Activated naive CD8-positive, alpha-beta T cell treated with anti-CD3 and anti-CD28 coated beads, Interleukin-2, amount 10 ng/mL, durations not matched to agents 7 days and 5 days (primary cell): ENCODE measurements at regions not wholly inside any gene's neighbourhood (a gene's known extent, or its start where the extent isn't known, plus 50 kb on each side); places are given as distances from the start of the nearest gene placed in this dataset.

Experiments
- ATAC-seq: fragments of 150-1000 bp; cut with Tn5 transposase; one replicate; pipeline ENCODE4 v1.10.0; 2021; ENCODE audit warnings: low read depth, moderate library complexity
- POLR2A ChIA-PET: fragments of 350-600 bp; sonication (Branson Sonifier 250); formaldehyde crosslinking; loops from one replicate; lab custom pipeline; 2021; ENCODE audit warnings: antibody characterized with exemption; lab: Charles Lee
- DNase-seq: peaks from one replicate; pipeline ENCODE4 v3.0.0; 2021
- H3K27ac Mint-ChIP-seq: one replicate; pipeline ENCODE4 v1.8.0; 2022; ENCODE audit warnings: mild to moderate bottlenecking, mixed read lengths
- H3K27me3 Mint-ChIP-seq: one replicate; pipeline ENCODE4 v1.8.0; 2022; ENCODE audit warnings: mild to moderate bottlenecking, moderate library complexity, mixed read lengths
- H3K36me3 Mint-ChIP-seq: one replicate; pipeline ENCODE4 v1.8.0; 2021; ENCODE audit warnings: mild to moderate bottlenecking, mixed read lengths
- H3K4me1 Mint-ChIP-seq: one replicate; pipeline ENCODE4 v1.8.0; 2021; ENCODE audit warnings: mixed read lengths
- H3K4me3 Mint-ChIP-seq: one replicate; pipeline ENCODE4 v1.8.0; 2022; ENCODE audit warnings: mild to moderate bottlenecking, moderate library complexity, mixed read lengths
- H3K9me3 Mint-ChIP-seq: one replicate; pipeline ENCODE4 v1.8.0; 2021; ENCODE audit warnings: mixed read lengths

GRCh38 chr22:26996154-26996553 lies 338.8 kb downstream of the MIAT start:
- POLR2A ChIA-PET: no interaction called here

GRCh38 chr22:26998129-26998528 lies 340.7 kb downstream of the MIAT start:
- peaks cover 2% of the 10 kb centered on the region for H3K9me3 Mint-ChIP-seq
- peaks cover 4% of the 10 kb centered on the region for H3K27me3 Mint-ChIP-seq
- ATAC-seq (no peak), DNase-seq (no peak)
- no peaks in the 10 kb centered on the region for H3K4me1 Mint-ChIP-seq
- no peak overlapping the region for H3K27ac Mint-ChIP-seq
- POLR2A ChIA-PET: no interaction called here
- H3K36me3 Mint-ChIP-seq: no peaks in the 10 kb centered on the region
- H3K4me3 Mint-ChIP-seq: no peak overlapping the region

More at GRCh38 chr22:26996154-26996553, 338.8 kb downstream of the MIAT start:
- H3K27ac Mint-ChIP-seq: no peak overlapping the region
- no peak overlapping the region for H3K4me3 Mint-ChIP-seq
- ATAC-seq: no peak
- peaks cover 2% of the 10 kb centered on the region for H3K9me3 Mint-ChIP-seq
- no peaks in the 10 kb centered on the region for H3K36me3 Mint-ChIP-seq
- H3K27me3 Mint-ChIP-seq: peaks cover 4% of the 10 kb centered on the region
- DNase-seq: no peak
- no peaks in the 10 kb centered on the region for H3K4me1 Mint-ChIP-seq

- peaks cover 4% of the 10 kb centered on the region for H3K27me3 Mint-ChIP-seq
- no peak overlapping the region for H3K27ac Mint-ChIP-seq
- peaks cover 2% of the 10 kb centered on the region for H3K9me3 Mint-ChIP-seq
- no peak overlapping the region for H3K4me3 Mint-ChIP-seq
- POLR2A ChIA-PET: no interaction called here
- ATAC-seq (no peak), DNase-seq (no peak)
- H3K36me3 Mint-ChIP-seq: no peaks in the 10 kb centered on the region
- no peaks in the 10 kb centered on the region for H3K4me1 Mint-ChIP-seq
Measured at GRCh38 chr22:26998716-26999115, 341.3 kb downstream of the MIAT start.

- H3K4me1 Mint-ChIP-seq: no peaks in the 10 kb centered on the region
- POLR2A ChIA-PET: no interaction called here
- ATAC-seq (no peak), DNase-seq (no peak)
- H3K27ac Mint-ChIP-seq: no peak overlapping the region
- H3K4me3 Mint-ChIP-seq: no peak overlapping the region
- peaks cover 3% of the 10 kb centered on the region for H3K27me3 Mint-ChIP-seq
- no peaks in the 10 kb centered on the region for H3K9me3 Mint-ChIP-seq
- H3K36me3 Mint-ChIP-seq: no peaks in the 10 kb centered on the region
Measured at GRCh38 chr22:27003297-27003696, 345.9 kb downstream of the MIAT start.

GRCh38 chr22:27004434-27004833 lies 347.0 kb downstream of the MIAT start:
- Mint-ChIP-seq H3K4me3 (no peak overlapping the region), H3K27me3 (peaks cover 3% of the 10 kb centered on the region), H3K36me3 (no peaks in the 10 kb centered on the region), H3K4me1 (no peaks in the 10 kb centered on the region), H3K9me3 (no peaks in the 10 kb centered on the region), H3K27ac (no peak overlapping the region)
- ATAC-seq (no peak), DNase-seq (no peak)
- POLR2A ChIA-PET: no interaction called here

GRCh38 chr22:27008454-27008853 lies 351.1 kb downstream of the MIAT start:
- Mint-ChIP-seq H3K4me1 (no peaks in the 10 kb centered on the region), H3K9me3 (no peaks in the 10 kb centered on the region), H3K36me3 (no peaks in the 10 kb centered on the region), H3K27ac (no peak overlapping the region), H3K27me3 (peaks cover 3% of the 10 kb centered on the region), H3K4me3 (no peak overlapping the region)
- POLR2A ChIA-PET: no interaction called here
- no peak for ATAC-seq
- no peak for DNase-seq

- Mint-ChIP-seq H3K27me3 (no peaks in the 10 kb centered on the region), H3K4me3 (no peak overlapping the region), H3K9me3 (no peaks in the 10 kb centered on the region), H3K36me3 (no peaks in the 10 kb centered on the region), H3K27ac (no peak overlapping the region), H3K4me1 (no peaks in the 10 kb centered on the region)
- ATAC-seq (no peak), DNase-seq (no peak)
- POLR2A ChIA-PET: no interaction called here
Measured at GRCh38 chr22:27011133-27011532, 353.7 kb downstream of the MIAT start.

- no peaks in the 10 kb centered on the region for H3K27me3 Mint-ChIP-seq
- DNase-seq (no peak), ATAC-seq (no peak)
- POLR2A ChIA-PET: no interaction called here
- H3K4me1 Mint-ChIP-seq: no peaks in the 10 kb centered on the region
- no peak overlapping the region for H3K4me3 Mint-ChIP-seq
- H3K27ac Mint-ChIP-seq: no peak overlapping the region
- no peaks in the 10 kb centered on the region for H3K36me3 Mint-ChIP-seq
- no peaks in the 10 kb centered on the region for H3K9me3 Mint-ChIP-seq
Measured at GRCh38 chr22:27011717-27012116, 354.3 kb downstream of the MIAT start.

- Mint-ChIP-seq H3K27ac (no peak overlapping the region), H3K4me1 (no peaks in the 10 kb centered on the region), H3K4me3 (no peak overlapping the region), H3K36me3 (no peaks in the 10 kb centered on the region), H3K27me3 (peaks cover 20% of the 10 kb centered on the region), H3K9me3 (no peaks in the 10 kb centered on the region)
- DNase-seq: no peak
- POLR2A ChIA-PET: no interaction called here
- ATAC-seq: no peak
Measured at GRCh38 chr22:27019827-27020226, 362.4 kb downstream of the MIAT start.

GRCh38 chr22:27022274-27022895 lies 365.0 kb downstream of the MIAT start:
- Mint-ChIP-seq H3K9me3 (no peaks in the 10 kb centered on the region), H3K4me1 (no peaks in the 10 kb centered on the region), H3K27me3 (peaks cover 26% of the 10 kb centered on the region), H3K36me3 (no peaks in the 10 kb centered on the region), H3K4me3 (no peak overlapping the region), H3K27ac (no peak overlapping the region)
- POLR2A ChIA-PET: no interaction called here
- ATAC-seq: no peak
- no peak for DNase-seq

- Mint-ChIP-seq H3K4me3 (no peak overlapping the region), H3K9me3 (no peaks in the 10 kb centered on the region), H3K27me3 (peaks cover 26% of the 10 kb centered on the region), H3K36me3 (no peaks in the 10 kb centered on the region), H3K4me1 (no peaks in the 10 kb centered on the region), H3K27ac (no peak overlapping the region)
- DNase-seq (no peak), ATAC-seq (no peak)
- POLR2A ChIA-PET: no interaction called here
Measured at GRCh38 chr22:27022896-27023361, 365.5 kb downstream of the MIAT start.

- no peaks in the 10 kb centered on the region for H3K9me3 Mint-ChIP-seq
- H3K27me3 Mint-ChIP-seq: peaks cover 26% of the 10 kb centered on the region
- POLR2A ChIA-PET: no interaction called here
- no peak overlapping the region for H3K27ac Mint-ChIP-seq
- ATAC-seq: no peak
- no peaks in the 10 kb centered on the region for H3K36me3 Mint-ChIP-seq
- no peak overlapping the region for H3K4me3 Mint-ChIP-seq
- no peaks in the 10 kb centered on the region for H3K4me1 Mint-ChIP-seq
- DNase-seq: no peak
Measured at GRCh38 chr22:27023591-27023990, 366.2 kb downstream of the MIAT start.

- no peaks in the 10 kb centered on the region for H3K9me3 Mint-ChIP-seq
- no peak overlapping the region for H3K4me3 Mint-ChIP-seq
- no peaks in the 10 kb centered on the region for H3K36me3 Mint-ChIP-seq
- DNase-seq: no peak
- POLR2A ChIA-PET: no interaction called here
- H3K27ac Mint-ChIP-seq: no peak overlapping the region
- peaks cover 23% of the 10 kb centered on the region for H3K27me3 Mint-ChIP-seq
- ATAC-seq: no peak
- H3K4me1 Mint-ChIP-seq: no peaks in the 10 kb centered on the region
Measured at GRCh38 chr22:27024982-27025381, 367.6 kb downstream of the MIAT start.

GRCh38 chr22:27028093-27028492 lies 370.7 kb downstream of the MIAT start:
- DNase-seq (no peak), ATAC-seq (no peak)
- no peaks in the 10 kb centered on the region for H3K36me3 Mint-ChIP-seq
- H3K4me3 Mint-ChIP-seq: no peak overlapping the region
- no peak overlapping the region for H3K27ac Mint-ChIP-seq
- H3K27me3 Mint-ChIP-seq: peaks cover 17% of the 10 kb centered on the region
- H3K9me3 Mint-ChIP-seq: no peaks in the 10 kb centered on the region
- no peaks in the 10 kb centered on the region for H3K4me1 Mint-ChIP-seq
- POLR2A ChIA-PET: no interaction called here
